ENCODE measurements at regions not wholly inside any gene's neighbourhood (a gene's known extent, or its start where the extent isn't known, plus 50 kb on each side); places are given as distances from the start of the nearest gene placed in this dataset.

GRCh38 chr18:39030124-39030655 lies 1464.6 kb upstream of the CELF4 start:
- TF ChIP-seq POLR2A (IDR thresholded peaks at IDR 0.05), result no peak
- TF ChIP-seq CTCF (IDR thresholded peaks at IDR 0.05), result no peak
- TF ChIP-seq EP300 (IDR thresholded peaks at IDR 0.05), result no peak

All from ovary (tissue), 3 donors.